GM21360 (cell line): ENCODE measurements at regions not wholly inside any gene's neighbourhood (a gene's known extent, or its start where the extent isn't known, plus 50 kb on each side); places are given as distances from the start of the nearest gene placed in this dataset.
"Not testable (repeated sequence)": the region's sequence is repeated elsewhere in the genome, so short reads cannot be mapped to it uniquely, and the experiment has no call there.

Source experiments
- ATAC-seq: cut with Tn5 transposase; IDR thresholded peaks from one replicate; pipeline ENCODE4 v1.9.1; 2021; ENCODE audit warnings: mild to moderate bottlenecking, moderate library complexity; ENCODE audit not compliant: unreplicated experiment

- no peak for ATAC-seq
These were observed 670.1 kb upstream of the EPHA5 start for GRCh38 chr4:66340286-66340893.

DNA sequence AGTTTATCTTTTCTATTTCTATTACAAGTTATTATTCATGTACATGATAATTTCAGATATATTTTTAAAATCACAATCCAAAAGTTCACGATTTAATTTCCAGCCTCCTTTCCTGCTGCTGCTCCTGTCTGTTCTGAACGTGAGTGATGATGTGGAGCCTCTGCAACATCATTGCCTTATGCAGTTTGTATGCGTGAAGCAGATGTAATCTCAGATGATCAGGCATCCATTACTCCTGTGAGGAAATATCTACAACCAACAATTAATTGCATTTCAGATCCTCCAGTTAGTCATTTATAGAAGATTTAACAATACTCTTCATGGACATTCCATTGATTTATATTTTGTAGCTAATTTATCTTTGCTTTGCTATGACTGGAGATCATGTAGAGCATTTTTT, 668.7 kb upstream of the EPHA5 start:
- ATAC-seq, result no peak

DNA sequence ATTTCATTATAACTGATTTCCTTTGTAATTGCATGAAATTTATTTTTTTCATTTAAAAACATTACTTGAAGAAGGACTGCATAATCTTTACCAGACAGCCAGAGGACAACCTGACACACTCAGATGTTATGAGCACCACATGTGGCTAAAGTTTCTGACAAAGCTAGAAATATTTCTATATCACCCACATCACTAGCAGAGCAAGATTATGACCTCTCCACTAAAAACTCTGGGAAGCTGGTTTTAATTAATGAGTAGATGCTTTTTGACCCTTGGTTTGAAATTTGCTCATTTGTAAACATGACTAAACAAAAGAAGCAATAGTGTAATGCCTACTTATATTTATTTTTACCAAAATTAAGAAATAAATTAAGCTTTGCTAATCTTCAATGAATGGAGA, 661.5 kb upstream of the EPHA5 start:
- no peak for ATAC-seq

DNA sequence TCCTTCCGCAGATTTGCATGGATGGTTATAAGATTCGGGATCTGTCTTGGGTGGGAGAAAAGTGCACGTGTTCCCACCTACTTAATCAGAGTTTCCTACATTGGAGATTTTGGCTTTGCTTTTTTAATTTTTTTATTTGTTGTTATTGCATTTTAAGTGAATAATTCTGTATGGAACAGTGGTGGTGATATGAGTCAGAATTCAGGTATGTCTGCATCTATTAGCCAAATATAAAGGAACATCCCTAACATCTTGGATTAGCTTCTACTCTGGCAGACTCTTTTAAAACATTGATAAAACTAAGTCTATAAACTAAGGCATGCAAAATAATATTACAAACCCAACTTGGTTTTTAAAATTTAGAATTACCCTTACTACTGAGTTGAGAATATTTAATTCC, 659.8 kb upstream of the EPHA5 start:
- ATAC-seq, result no peak

DNA sequence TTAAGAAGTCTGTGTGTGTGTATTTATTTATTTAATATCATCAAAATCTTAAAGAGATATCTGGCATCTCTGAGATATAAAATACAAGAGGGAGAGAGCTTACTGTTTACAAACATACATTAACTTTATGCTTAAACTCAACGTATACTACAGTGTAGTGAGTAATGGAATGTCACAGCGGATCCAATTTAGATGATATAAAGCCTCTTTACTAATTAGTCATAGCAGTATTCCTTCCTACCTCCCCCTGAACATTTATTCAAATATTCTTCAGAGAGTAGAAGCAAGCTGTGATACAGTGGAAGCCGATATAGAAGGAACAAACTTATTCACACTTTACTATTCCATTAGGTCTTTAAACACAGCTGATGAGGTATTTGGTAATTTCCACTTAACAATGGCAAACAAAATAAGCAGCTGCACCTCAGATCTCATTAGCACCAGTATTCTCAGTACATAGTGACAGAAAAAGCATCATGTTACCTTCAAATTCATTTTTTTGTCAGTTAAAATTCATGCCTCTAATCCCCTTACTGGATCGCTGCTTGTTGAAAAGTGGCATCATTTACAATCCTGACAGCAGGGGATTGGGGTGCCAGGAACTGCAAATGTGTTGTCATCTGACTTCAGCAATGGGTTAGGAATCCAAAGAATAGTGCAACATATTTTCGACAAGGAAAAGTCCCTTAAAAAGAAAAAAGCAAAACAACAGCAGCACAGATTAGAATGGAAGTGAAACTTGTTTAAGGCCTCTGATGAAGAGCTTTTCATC, 658.7 kb upstream of the EPHA5 start:
- no peak for ATAC-seq

GRCh38 chr4:66307641-66308438, 637.6 kb upstream of the EPHA5 start:
- ATAC-seq, result no peak

DNA sequence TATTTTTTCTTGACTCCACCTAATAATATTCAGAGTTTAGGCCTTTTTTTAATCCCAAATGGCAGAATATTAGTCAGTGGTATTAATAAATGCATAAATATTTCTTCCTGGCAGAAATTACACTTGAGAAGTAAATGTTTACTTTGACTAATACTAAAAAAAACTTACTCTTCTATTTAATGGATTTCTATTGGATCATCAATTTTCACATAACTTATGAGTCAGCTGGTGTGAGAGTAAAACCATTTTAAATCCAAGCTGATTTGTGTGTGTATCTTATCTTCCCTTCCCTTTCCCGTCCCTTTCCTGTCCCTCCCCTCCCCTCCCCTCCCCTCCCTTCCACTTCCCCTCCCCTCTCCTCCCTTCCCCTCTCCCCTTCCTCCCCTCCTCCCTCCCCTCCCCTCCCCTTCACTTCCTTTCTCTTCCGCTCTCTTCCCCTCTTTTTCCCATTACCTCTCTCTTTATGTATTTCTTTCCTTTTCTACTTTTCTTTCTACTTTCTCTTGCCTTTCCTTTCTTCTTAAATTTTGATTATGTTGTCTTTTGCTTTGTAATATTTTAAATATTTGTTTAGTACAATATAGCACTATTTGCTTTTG, 630.1 kb upstream of the EPHA5 start:
- ATAC-seq, result no peak

DNA sequence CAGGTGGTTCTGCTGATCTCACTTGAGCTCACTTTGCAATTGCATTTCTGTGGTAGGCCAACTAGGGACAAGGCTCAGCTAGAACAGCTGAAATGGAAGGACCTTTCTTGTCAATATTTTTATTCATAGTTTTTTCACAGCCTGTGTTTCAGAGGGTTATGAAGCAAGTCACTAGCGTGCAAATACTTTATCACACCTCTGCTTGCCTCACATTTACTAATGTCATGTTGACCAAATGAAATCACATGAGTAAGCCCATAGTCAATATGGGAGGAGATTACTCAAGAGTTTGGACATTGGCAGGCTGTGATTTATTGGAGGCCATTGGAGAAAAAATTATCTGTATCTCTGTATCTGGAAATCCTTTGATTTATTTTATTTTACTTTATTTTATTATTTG, 628.3 kb upstream of the EPHA5 start:
- no peak for ATAC-seq

DNA sequence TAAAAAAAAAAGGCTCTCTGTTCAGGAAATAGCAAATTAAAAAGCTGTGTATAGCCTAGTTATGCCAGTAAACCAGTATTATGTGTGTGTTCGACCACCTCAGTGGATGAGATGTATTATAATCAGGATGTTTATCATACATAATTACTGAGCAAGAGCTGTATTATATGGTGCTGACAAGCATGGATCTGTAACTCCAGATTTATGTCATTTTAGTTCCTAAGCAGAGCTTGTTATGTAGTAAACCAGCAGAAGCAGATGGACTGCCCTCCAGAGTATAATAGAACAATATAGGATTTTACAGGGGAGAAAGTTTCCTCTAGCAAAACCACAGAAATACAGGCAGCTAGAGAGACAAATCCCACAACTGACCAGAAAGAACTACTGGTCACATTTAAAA, 627.4 kb upstream of the EPHA5 start:
- ATAC-seq, result no peak

GRCh38 chr4:66294638-66295037, 624.3 kb upstream of the EPHA5 start:
- no peak for ATAC-seq

GRCh38 chr4:66284991-66285451, 614.7 kb upstream of the EPHA5 start:
- no peak for ATAC-seq

- ATAC-seq, result no peak
These were observed 608.8 kb upstream of the EPHA5 start for GRCh38 chr4:66279084-66279483.

DNA sequence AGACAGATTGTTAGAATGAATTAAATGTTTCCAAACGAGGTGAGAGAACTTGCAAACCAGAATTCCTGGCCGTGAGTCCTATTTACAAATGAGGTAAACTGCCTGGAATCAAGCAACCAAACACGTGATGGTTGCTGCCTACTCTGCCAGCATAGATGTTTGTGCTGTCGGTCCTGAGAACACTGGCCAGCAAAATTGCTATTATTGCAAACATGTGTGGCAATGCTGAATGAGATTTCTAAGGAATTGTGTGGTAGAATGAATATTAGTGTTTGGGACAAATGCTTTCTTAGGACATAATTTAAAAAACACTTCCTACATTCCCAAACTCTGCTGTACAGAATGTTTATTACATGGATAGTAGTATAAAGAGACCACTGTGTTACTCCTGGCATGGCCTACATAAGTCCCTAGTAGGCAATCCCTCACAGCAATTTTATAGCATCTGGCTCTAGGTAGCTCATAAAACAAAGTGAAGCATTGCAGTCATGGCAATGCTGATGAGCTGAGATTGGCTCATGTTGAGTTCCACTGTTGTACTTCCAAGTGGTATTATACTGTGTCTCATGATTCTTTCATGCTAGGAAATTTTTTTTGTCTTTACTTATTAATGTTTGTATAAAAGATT, 605.2 kb upstream of the EPHA5 start:
- no peak for ATAC-seq

GRCh38 chr4:66273110-66273509, 602.8 kb upstream of the EPHA5 start:
- no peak for ATAC-seq

- not testable (repeated sequence) for ATAC-seq
These were observed 600.1 kb upstream of the EPHA5 start for GRCh38 chr4:66270356-66270755.

- not testable (repeated sequence) for ATAC-seq
These were observed 596.3 kb upstream of the EPHA5 start for GRCh38 chr4:66266554-66266953.

GRCh38 chr4:66266035-66266434, 595.7 kb upstream of the EPHA5 start:
- no peak for ATAC-seq

- no peak for ATAC-seq
These were observed 582.0 kb upstream of the EPHA5 start for GRCh38 chr4:66252291-66252690.

- ATAC-seq, result no peak
These were observed 576.4 kb upstream of the EPHA5 start for GRCh38 chr4:66246643-66247042.

- no peak for ATAC-seq
These were observed 565.6 kb upstream of the EPHA5 start for GRCh38 chr4:66235876-66236275.

- ATAC-seq, result no peak
These were observed 559.6 kb upstream of the EPHA5 start for GRCh38 chr4:66229885-66230284.
